ENCODE measurements at regions not wholly inside any gene's neighbourhood (a gene's known extent, or its start where the extent isn't known, plus 50 kb on each side); places are given as distances from the start of the nearest gene placed in this dataset.

DNA sequence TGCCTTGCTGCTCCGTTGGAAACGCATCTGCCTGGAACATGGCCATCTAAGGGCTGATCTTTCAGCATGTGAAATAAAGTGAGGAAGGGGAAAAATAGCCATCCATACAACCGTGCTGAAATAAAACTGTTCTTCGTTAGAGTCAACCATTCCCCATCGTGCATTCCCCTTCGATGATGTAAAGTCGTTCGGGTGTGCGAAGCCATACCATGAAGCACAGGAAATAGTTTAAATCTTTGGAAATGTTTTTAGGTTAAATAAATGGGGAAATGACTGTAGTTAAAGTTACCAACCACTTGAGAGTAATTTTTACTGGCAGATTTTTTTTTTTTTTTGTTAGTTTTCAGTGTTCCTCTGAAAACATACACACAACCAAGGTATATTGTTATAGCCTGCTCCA lies 302.5 kb downstream of the SH3GL2 start:
- TF ChIP-seq, protein P1, sequence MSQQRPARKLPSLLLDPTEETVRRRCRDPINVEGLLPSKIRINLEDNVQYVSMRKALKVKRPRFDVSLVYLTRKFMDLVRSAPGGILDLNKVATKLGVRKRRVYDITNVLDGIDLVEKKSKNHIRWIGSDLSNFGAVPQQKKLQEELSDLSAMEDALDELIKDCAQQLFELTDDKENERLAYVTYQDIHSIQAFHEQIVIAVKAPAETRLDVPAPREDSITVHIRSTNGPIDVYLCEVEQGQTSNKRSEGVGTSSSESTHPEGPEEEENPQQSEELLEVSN (IDR thresholded peaks at IDR 0.05; ENCODE audit: borderline replicate concordance in 1 of 2, extremely low read depth in 1 of 2, insufficient read depth in 1 of 2, insufficient read length in 1 of 2, low read depth in 1 of 2, low read length in 1 of 2, poor library complexity in 1 of 2, severe bottlenecking in 1 of 2): no peak
- TF ChIP-seq, protein P2, sequence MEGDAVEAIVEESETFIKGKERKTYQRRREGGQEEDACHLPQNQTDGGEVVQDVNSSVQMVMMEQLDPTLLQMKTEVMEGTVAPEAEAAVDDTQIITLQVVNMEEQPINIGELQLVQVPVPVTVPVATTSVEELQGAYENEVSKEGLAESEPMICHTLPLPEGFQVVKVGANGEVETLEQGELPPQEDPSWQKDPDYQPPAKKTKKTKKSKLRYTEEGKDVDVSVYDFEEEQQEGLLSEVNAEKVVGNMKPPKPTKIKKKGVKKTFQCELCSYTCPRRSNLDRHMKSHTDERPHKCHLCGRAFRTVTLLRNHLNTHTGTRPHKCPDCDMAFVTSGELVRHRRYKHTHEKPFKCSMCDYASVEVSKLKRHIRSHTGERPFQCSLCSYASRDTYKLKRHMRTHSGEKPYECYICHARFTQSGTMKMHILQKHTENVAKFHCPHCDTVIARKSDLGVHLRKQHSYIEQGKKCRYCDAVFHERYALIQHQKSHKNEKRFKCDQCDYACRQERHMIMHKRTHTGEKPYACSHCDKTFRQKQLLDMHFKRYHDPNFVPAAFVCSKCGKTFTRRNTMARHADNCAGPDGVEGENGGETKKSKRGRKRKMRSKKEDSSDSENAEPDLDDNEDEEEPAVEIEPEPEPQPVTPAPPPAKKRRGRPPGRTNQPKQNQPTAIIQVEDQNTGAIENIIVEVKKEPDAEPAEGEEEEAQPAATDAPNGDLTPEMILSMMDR (IDR thresholded peaks at IDR 0.05 in 2 of 3, conservative IDR thresholded peaks at IDR 0.05 in 1 of 3; ENCODE audit: insufficient read depth in 2 of 3, low read depth in 1 of 3, low read length in 3 of 3): no peak
- TF ChIP-seq, protein P3, sequence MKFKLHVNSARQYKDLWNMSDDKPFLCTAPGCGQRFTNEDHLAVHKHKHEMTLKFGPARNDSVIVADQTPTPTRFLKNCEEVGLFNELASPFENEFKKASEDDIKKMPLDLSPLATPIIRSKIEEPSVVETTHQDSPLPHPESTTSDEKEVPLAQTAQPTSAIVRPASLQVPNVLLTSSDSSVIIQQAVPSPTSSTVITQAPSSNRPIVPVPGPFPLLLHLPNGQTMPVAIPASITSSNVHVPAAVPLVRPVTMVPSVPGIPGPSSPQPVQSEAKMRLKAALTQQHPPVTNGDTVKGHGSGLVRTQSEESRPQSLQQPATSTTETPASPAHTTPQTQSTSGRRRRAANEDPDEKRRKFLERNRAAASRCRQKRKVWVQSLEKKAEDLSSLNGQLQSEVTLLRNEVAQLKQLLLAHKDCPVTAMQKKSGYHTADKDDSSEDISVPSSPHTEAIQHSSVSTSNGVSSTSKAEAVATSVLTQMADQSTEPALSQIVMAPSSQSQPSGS (CRISPR knock-in tag; IDR thresholded peaks at IDR 0.05): no peak
- TF ChIP-seq EP300 (IDR thresholded peaks at IDR 0.05; ENCODE audit: low read length) (no peak), NRF1 (conservative IDR thresholded peaks at IDR 0.05 in 1 of 2, IDR thresholded peaks at IDR 0.05 in 1 of 2) (no peak), EZH2 (IDR thresholded peaks at IDR 0.05; ENCODE audit: borderline replicate concordance, low read depth, low read length) (no peak), POLR2A (conservative IDR thresholded peaks at IDR 0.05) (no peak), MEIS2 (IDR thresholded peaks at IDR 0.05; ENCODE audit: partially characterized antibody) (no peak)
- TF ChIP-seq, protein P4, sequence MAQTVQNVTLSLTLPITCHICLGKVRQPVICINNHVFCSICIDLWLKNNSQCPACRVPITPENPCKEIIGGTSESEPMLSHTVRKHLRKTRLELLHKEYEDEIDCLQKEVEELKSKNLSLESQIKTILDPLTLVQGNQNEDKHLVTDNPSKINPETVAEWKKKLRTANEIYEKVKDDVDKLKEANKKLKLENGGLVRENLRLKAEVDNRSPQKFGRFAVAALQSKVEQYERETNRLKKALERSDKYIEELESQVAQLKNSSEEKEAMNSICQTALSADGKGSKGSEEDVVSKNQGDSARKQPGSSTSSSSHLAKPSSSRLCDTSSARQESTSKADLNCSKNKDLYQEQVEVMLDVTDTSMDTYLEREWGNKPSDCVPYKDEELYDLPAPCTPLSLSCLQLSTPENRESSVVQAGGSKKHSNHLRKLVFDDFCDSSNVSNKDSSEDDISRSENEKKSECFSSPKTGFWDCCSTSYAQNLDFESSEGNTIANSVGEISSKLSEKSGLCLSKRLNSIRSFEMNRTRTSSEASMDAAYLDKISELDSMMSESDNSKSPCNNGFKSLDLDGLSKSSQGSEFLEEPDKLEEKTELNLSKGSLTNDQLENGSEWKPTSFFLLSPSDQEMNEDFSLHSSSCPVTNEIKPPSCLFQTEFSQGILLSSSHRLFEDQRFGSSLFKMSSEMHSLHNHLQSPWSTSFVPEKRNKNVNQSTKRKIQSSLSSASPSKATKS (CRISPR knock-in tag; IDR thresholded peaks at IDR 0.05): no peak
- TF ChIP-seq, protein P5, sequence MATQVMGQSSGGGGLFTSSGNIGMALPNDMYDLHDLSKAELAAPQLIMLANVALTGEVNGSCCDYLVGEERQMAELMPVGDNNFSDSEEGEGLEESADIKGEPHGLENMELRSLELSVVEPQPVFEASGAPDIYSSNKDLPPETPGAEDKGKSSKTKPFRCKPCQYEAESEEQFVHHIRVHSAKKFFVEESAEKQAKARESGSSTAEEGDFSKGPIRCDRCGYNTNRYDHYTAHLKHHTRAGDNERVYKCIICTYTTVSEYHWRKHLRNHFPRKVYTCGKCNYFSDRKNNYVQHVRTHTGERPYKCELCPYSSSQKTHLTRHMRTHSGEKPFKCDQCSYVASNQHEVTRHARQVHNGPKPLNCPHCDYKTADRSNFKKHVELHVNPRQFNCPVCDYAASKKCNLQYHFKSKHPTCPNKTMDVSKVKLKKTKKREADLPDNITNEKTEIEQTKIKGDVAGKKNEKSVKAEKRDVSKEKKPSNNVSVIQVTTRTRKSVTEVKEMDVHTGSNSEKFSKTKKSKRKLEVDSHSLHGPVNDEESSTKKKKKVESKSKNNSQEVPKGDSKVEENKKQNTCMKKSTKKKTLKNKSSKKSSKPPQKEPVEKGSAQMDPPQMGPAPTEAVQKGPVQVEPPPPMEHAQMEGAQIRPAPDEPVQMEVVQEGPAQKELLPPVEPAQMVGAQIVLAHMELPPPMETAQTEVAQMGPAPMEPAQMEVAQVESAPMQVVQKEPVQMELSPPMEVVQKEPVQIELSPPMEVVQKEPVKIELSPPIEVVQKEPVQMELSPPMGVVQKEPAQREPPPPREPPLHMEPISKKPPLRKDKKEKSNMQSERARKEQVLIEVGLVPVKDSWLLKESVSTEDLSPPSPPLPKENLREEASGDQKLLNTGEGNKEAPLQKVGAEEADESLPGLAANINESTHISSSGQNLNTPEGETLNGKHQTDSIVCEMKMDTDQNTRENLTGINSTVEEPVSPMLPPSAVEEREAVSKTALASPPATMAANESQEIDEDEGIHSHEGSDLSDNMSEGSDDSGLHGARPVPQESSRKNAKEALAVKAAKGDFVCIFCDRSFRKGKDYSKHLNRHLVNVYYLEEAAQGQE (IDR thresholded peaks at IDR 0.05; ENCODE audit: borderline replicate concordance): no peak
- TF ChIP-seq, protein P5 (CRISPR knock-in tag; IDR thresholded peaks at IDR 0.05; ENCODE audit: low read depth): no peak

All from K562 (cell line).